GM18520 (cell line): ENCODE measurements at regions not wholly inside any gene's neighbourhood (a gene's known extent, or its start where the extent isn't known, plus 50 kb on each side); places are given as distances from the start of the nearest gene placed in this dataset.
"Not testable (repeated sequence)": the region's sequence is repeated elsewhere in the genome, so short reads cannot be mapped to it uniquely, and the experiment has no call there.

ENCODE experiments used
- ATAC-seq: cut with Tn5 transposase; IDR thresholded peaks from one replicate; pipeline ENCODE4 v1.9.1; 2021; ENCODE audit not compliant: unreplicated experiment

DNA sequence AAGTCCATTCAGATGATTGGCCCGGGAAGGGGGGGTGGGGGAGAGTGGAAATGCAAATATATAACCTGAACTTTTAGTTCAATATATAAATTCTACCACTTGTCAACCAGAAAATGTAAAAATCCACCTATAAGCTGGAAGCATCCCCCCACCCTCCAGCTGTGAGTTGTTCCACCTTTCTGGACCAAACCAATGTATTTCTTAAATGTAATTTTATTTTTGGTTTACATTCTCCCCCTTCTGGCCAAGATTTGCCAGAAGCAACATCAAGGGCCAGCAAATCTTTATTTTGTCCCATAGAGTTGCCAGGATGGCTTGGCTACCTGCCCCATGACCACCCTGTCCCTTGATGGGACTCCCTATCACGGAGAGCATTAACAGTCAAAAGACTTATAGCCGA is 545.7 kb downstream of the TBL1XR1 start:
- no peak for ATAC-seq

- ATAC-seq = no peak
Observed at GRCh38 chr3:176650478-176650877, 546.8 kb downstream of the TBL1XR1 start.

DNA sequence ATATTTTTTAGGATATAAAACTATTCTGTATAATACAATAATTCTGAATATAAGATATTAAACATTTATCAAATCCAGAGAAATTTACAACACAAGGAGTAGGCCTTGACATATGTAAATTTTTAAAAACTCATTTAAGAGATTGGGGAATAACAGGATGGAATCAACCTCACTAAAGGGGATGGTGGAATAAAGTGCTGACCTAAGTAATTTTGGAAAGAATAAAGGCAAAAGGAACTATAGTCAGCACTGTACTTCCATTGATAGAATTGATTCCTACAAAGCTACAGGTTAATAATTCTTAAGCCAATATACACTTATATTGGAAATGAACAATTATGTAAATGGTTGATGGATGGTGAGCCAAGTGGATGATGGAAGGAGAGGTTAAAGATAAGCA is 549.3 kb downstream of the TBL1XR1 start:
- ATAC-seq = no peak

GRCh38 chr3:176633511-176633910 is 563.8 kb downstream of the TBL1XR1 start:
- no peak for ATAC-seq

DNA sequence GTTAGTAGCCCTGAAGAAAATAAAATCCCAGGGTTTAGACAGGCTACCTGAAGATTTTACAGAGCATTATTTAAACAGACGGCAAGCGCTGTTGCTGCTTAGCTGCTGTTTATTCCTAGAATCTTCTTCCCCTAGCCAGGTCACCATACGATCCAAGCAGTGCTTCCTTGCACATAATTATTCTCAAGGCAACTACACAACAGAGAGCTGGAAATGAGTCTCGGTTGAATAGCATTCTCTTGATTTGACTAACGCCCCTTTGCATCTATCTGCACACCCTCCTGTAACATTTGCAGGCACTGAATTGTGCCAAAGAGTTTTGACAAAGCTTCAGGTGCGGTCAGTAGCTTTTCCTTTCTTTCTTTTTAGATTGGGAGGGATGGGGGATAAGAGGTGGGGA is 564.4 kb downstream of the TBL1XR1 start:
- no peak for ATAC-seq

- ATAC-seq = no peak
Observed at GRCh38 chr3:176631165-176631564, 566.1 kb downstream of the TBL1XR1 start.

GRCh38 chr3:176628101-176628639 is 569.1 kb downstream of the TBL1XR1 start:
- no peak for ATAC-seq

DNA sequence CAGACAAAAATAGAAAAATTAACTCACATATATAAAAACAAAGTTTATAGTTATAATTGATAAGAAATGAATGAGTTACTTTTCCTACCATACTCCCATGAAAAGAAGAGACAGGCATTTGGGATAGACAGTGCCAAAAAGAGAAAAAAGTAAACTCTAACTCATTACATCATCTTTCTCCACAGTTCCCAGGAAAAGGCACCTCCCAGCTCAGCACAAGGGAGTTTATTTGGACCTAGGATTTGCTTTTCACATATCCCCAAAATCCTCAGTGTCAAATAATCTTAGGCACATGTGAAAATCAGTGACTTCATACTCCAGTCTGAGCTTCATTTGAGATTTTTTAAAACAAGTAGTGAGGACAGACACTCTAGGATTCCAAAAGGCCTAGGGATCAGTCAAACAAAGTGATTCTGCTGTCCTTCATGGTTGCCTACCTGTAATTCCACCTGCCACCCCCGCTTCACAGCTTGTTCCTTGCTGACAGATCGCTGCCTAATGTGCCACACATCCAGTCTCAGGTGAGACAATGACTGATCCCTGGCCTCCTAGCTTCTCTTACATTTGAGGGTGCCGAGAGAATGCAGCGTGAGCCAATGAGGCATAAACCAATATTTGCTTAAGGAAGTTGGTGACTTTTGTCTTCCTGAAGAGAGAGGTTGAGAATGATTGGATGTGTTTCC is 573.7 kb downstream of the TBL1XR1 start:
- no peak for ATAC-seq

DNA sequence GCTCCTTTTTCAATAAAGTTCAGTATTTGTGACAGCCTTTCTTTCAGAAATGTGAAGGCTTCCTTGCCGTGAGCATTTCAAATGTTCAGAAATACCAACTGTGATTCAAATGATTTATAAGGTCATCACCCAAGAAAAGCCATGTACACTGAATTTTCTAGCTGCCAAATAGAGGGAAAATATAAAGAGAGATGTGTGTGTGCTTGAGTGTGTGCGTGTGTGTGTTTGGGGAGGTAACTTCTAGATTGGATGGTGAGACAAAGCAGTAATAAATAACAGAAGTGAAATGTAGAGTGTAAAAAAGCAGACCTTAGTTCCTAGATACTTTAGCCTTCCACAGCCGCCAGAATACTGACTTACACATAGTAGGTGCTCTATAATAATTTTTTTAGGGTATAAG is 577.4 kb downstream of the TBL1XR1 start:
- no peak for ATAC-seq

GRCh38 chr3:176615826-176616225 is 581.5 kb downstream of the TBL1XR1 start:
- no peak for ATAC-seq

- no peak for ATAC-seq
Observed at GRCh38 chr3:176611703-176612102, 585.6 kb downstream of the TBL1XR1 start.

GRCh38 chr3:176609361-176609760 is 587.9 kb downstream of the TBL1XR1 start:
- ATAC-seq = no peak

DNA sequence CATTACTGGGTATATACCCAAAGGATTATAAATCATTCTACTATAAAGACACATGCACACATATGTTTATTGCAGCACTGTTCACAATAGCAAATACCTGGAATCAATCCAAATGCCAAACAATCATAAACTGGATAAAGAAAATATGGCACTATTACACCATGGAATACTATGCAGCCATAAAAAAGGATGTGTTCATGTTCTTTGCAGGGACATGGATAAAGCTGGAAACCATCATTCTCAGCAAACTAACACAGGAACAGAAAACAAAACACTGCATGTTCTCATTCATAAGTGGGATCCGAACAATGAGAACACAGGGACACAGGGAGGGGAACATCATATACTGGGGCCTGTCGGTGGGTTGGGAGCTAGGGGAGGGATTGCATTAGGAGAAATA is 591.7 kb downstream of the TBL1XR1 start:
- ATAC-seq = not testable (repeated sequence)

- no peak for ATAC-seq
Observed at GRCh38 chr3:176595307-176595706, 602.0 kb downstream of the TBL1XR1 start.

DNA sequence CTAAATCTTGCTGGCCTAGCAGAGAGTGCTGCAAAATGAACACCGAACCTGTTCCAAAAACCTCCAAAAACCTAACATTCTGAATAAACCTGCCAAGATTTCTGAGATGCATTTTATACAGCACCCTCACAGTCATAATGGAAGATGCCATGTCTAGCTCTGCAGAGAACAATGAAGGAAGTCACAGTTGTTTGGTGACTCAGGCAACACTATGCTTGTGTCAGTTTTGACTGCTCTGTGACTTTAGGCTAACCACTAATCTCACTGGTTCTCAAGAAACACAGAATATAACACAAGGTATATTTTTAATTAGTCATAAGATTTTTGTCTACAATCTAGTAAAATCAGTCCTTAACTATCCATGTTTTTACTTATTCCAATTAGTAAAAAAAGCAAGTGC is 606.6 kb downstream of the TBL1XR1 start:
- ATAC-seq = peak; percentile 49

GRCh38 chr3:176587089-176587488 is 610.2 kb downstream of the TBL1XR1 start:
- peak; percentile 87 for ATAC-seq

DNA sequence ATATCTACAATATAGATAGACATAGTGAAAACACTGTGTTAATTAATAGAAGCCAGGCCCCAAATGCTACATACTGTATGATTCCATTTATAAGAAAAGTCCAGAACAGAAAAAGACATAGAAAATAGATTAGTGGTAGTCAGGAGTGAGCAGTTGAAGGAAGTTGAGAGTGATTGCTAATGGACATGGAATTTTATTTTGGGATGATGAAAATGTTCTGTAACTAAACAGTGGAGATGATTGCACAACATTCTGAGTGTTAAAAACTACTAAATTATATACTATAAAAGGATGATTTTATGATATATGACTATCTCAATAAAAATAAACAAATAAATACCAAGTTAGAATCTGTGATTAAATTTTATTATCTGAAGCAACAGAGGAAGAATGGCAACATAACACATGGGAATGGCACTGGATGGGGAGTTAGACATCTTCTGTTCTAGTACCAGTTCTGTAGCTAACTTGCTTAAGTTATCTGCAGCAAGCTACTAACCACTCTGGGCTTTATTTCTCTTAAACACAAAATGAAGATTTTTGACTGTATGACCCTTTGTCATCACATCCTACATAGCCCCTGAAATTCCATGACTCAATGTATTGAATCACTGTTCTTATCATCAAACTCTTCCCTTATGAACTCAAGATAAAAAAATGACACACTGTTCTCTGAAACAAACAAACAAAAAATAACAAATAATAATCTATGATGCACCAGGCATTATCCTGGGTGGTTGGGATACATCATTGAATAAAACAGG is 612.7 kb downstream of the TBL1XR1 start:
- no peak for ATAC-seq

DNA sequence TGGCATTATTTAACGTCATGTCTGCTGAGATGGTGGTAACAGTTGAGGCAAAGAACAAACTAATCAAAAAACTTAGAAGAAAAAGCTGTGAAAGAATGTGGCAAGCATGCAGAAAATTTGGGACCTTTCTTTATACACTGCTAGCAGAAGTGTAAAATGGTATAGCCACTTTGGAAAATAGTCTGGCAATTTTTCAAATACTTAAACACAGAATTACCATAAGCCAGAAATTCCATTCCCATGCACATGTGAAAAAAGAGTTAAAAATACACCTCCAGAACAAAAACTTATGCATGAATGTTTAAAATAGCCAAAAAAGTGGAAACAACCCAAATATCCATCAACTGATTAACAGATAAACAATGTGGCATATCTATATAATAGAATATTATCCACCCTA is 613.3 kb downstream of the TBL1XR1 start:
- no peak for ATAC-seq

DNA sequence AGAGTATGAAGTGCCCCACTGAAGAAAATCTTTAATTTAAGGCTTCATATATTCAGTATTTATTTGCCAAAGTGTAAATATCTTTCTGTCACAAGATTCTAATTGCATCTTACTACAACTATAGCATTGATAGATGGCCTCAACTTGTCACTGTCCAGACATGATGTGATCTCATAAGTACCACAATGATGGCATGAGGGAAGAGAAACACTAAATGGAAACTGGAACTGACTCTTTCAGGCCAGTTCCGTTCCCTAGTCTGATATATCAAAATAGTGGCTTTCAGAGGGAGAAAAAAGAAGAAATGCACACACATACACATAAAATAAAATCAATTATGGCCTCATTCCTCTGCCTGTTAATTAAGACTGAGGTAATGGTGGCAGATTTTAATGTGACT is 615.7 kb downstream of the TBL1XR1 start:
- ATAC-seq = no peak

DNA sequence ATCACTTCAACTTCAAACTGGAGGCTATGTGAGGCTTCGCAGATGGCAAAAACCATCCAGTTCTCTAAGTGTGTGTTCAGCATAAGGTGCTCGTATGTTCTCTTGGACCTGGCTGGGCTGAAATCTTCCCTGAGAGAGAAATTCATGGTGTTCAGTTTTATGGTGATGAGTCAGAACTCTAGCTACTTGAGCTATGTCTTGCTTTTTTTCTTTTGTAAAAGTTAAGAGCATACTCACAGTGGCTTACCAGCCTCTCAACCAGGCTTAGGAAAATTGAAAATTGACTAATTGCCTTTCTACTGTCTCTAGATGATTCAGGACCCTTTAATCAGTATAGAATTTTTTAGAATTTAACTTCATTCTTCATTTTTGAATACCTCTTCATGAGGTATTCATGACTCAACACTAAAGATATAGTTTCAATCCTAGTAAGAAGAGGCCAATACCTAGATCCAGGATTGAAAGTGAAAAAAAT is 617.5 kb downstream of the TBL1XR1 start:
- peak; percentile 65 for ATAC-seq

DNA sequence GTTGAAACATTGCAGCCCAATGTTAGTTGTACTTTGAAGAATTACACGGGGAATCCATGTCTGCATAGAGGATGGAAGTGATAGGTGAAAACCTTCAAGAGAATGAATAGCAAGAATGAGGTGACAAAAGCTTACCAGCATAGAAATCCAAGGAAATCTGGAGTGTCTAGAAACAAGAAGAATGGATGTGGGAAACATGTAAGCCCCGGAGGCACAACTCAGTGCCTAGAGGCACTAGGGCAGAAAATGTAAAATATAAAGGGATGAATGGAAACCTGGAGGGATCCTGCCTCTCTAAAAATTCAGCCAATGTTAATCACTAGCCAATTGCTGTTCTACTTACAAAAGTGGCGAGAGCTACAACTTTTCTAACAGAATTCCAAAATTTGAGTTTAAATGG is 619.0 kb downstream of the TBL1XR1 start:
- ATAC-seq = no peak

- ATAC-seq = no peak
Observed at GRCh38 chr3:176577447-176577846, 619.8 kb downstream of the TBL1XR1 start.
